ENCODE measurements at regions not wholly inside any gene's neighbourhood (a gene's known extent, or its start where the extent isn't known, plus 50 kb on each side); places are given as distances from the start of the nearest gene placed in this dataset.

- Mint-ChIP-seq H3K36me3 (ENCODE audit: unreplicated experiment) (no peaks in the 10 kb centered on the region), H3K27ac (ENCODE audit: unreplicated experiment) (no peak overlapping the region), H3K27me3 (ENCODE audit: unreplicated experiment) (peaks cover 2% of the 10 kb centered on the region), H3K4me3 (ENCODE audit: unreplicated experiment) (no peak overlapping the region), H3K9me3 (ENCODE audit: unreplicated experiment) (no peaks in the 10 kb centered on the region), H3K4me1 (ENCODE audit: unreplicated experiment) (peaks cover 29% of the 10 kb centered on the region)
- DNase-seq (ENCODE audit: extremely low spot score, unreplicated experiment) = no peak
- no peak for TF ChIP-seq CTCF (IDR thresholded peaks at IDR 0.05)
Observed at GRCh38 chr5:73395256-73395655, 53.3 kb downstream of the FOXD1 start.

GRCh38 chr5:73394610-73395009, 54.0 kb downstream of the FOXD1 start:
- H3K4me3 Mint-ChIP-seq (ENCODE audit: unreplicated experiment) = no peak overlapping the region
- DNase-seq (ENCODE audit: extremely low spot score, unreplicated experiment) = no peak
- peaks cover 27% of the 10 kb centered on the region for H3K4me1 Mint-ChIP-seq (ENCODE audit: unreplicated experiment)
- no peak for TF ChIP-seq CTCF (IDR thresholded peaks at IDR 0.05)
- no peaks in the 10 kb centered on the region for H3K9me3 Mint-ChIP-seq (ENCODE audit: unreplicated experiment)
- no peaks in the 10 kb centered on the region for H3K36me3 Mint-ChIP-seq (ENCODE audit: unreplicated experiment)
- no peak overlapping the region for H3K27ac Mint-ChIP-seq (ENCODE audit: unreplicated experiment)
- H3K27me3 Mint-ChIP-seq (ENCODE audit: unreplicated experiment) = peaks cover 2% of the 10 kb centered on the region

GRCh38 chr5:73393611-73394489, 54.7 kb downstream of the FOXD1 start:
- no peak for DNase-seq (ENCODE audit: extremely low spot score, unreplicated experiment)
- Mint-ChIP-seq H3K27ac (ENCODE audit: unreplicated experiment) (no peak overlapping the region), H3K27me3 (ENCODE audit: unreplicated experiment) (peaks cover 2% of the 10 kb centered on the region), H3K4me1 (ENCODE audit: unreplicated experiment) (peaks cover 27% of the 10 kb centered on the region), H3K36me3 (ENCODE audit: unreplicated experiment) (no peaks in the 10 kb centered on the region), H3K9me3 (ENCODE audit: unreplicated experiment) (no peaks in the 10 kb centered on the region), H3K4me3 (ENCODE audit: unreplicated experiment) (no peak overlapping the region)
- no peak for TF ChIP-seq CTCF (IDR thresholded peaks at IDR 0.05)

- TF ChIP-seq CTCF (IDR thresholded peaks at IDR 0.05) = no peak
- Mint-ChIP-seq H3K27me3 (ENCODE audit: unreplicated experiment) (peaks cover 2% of the 10 kb centered on the region), H3K36me3 (ENCODE audit: unreplicated experiment) (no peaks in the 10 kb centered on the region), H3K27ac (ENCODE audit: unreplicated experiment) (no peak overlapping the region), H3K9me3 (ENCODE audit: unreplicated experiment) (no peaks in the 10 kb centered on the region), H3K4me3 (ENCODE audit: unreplicated experiment) (no peak overlapping the region), H3K4me1 (ENCODE audit: unreplicated experiment) (peaks cover 33% of the 10 kb centered on the region)
- no peak for DNase-seq (ENCODE audit: extremely low spot score, unreplicated experiment)
Observed at GRCh38 chr5:73392775-73393174, 55.8 kb downstream of the FOXD1 start.

- no peak for DNase-seq (ENCODE audit: extremely low spot score, unreplicated experiment)
- H3K4me3 Mint-ChIP-seq (ENCODE audit: unreplicated experiment) = no peak overlapping the region
- no peaks in the 10 kb centered on the region for H3K27me3 Mint-ChIP-seq (ENCODE audit: unreplicated experiment)
- TF ChIP-seq CTCF (IDR thresholded peaks at IDR 0.05) = no peak
- H3K9me3 Mint-ChIP-seq (ENCODE audit: unreplicated experiment) = no peaks in the 10 kb centered on the region
- no peak overlapping the region for H3K27ac Mint-ChIP-seq (ENCODE audit: unreplicated experiment)
- H3K36me3 Mint-ChIP-seq (ENCODE audit: unreplicated experiment) = no peaks in the 10 kb centered on the region
- H3K4me1 Mint-ChIP-seq (ENCODE audit: unreplicated experiment) = peaks cover 34% of the 10 kb centered on the region
Observed at GRCh38 chr5:73391441-73391881, 57.1 kb downstream of the FOXD1 start.
